ENCODE measurements at regions not wholly inside any gene's neighbourhood (a gene's known extent, or its start where the extent isn't known, plus 50 kb on each side); places are given as distances from the start of the nearest gene placed in this dataset.

GRCh38 chr4:144799486-144799885 is 153.5 kb downstream of the HHIP start:
- Mint-ChIP-seq H3K4me3 (no peak overlapping the region), H3K27me3 (peaks cover 0 to 4% (median 0%) of the 10 kb centered on the region in 3 donors), H3K9me3 (peaks cover 0 to 44% (median 18%) of the 10 kb centered on the region in 7 donors), H3K27ac (peak overlapping the region in 1 of 6 donors; percentile 44), H3K4me1 (no peaks in the 10 kb centered on the region), H3K36me3 (no peaks in the 10 kb centered on the region)
- no peak for DNase-seq
- no peak for ATAC-seq (ENCODE audit: low read depth in 2 of 2)

- DNase-seq (no peak), ATAC-seq (ENCODE audit: low read depth in 2 of 2) (no peak)
- Mint-ChIP-seq H3K9me3 (peaks cover 0 to 47% (median 18%) of the 10 kb centered on the region in 7 donors), H3K27me3 (no peaks in the 10 kb centered on the region), H3K4me1 (no peaks in the 10 kb centered on the region), H3K27ac (no peak overlapping the region), H3K36me3 (peaks cover 0 to under 1% of the 10 kb centered on the region in 2 donors), H3K4me3 (no peak overlapping the region)
These were observed 155.8 kb downstream of the HHIP start for GRCh38 chr4:144801731-144802130.

- Mint-ChIP-seq H3K4me1 (no peaks in the 10 kb centered on the region), H3K4me3 (no peak overlapping the region), H3K9me3 (peaks cover 8 to 50% (median 24%) of the 10 kb centered on the region in 7 donors), H3K27me3 (no peaks in the 10 kb centered on the region), H3K36me3 (peaks cover 8 to 9% of the 10 kb centered on the region in 2 donors), H3K27ac (no peak overlapping the region)
- ATAC-seq (ENCODE audit: low read depth in 2 of 2) (no peak), DNase-seq (no peak)
These were observed 162.1 kb downstream of the HHIP start for GRCh38 chr4:144808034-144808433.

GRCh38 chr4:144809056-144809640 is 163.2 kb downstream of the HHIP start:
- Mint-ChIP-seq H3K27me3 (no peaks in the 10 kb centered on the region), H3K4me1 (no peaks in the 10 kb centered on the region), H3K4me3 (no peak overlapping the region), H3K9me3 (peaks cover 8 to 44% (median 24%) of the 10 kb centered on the region in 7 donors), H3K36me3 (peaks cover 8 to 9% of the 10 kb centered on the region in 2 donors), H3K27ac (no peak overlapping the region)
- DNase-seq = no peak
- no peak for ATAC-seq (ENCODE audit: low read depth in 2 of 2)

GRCh38 chr4:144816668-144817067 is 170.7 kb downstream of the HHIP start:
- no peak for ATAC-seq (ENCODE audit: low read depth in 2 of 2)
- H3K4me3 Mint-ChIP-seq = no peak overlapping the region

GRCh38 chr4:144817081-144817480 is 171.1 kb downstream of the HHIP start:
- Mint-ChIP-seq H3K36me3 (no peaks in the 10 kb centered on the region), H3K4me3 (no peak overlapping the region), H3K9me3 (peaks cover 0 to 10% (median 5%) of the 10 kb centered on the region in 7 donors), H3K4me1 (no peaks in the 10 kb centered on the region), H3K27me3 (no peaks in the 10 kb centered on the region), H3K27ac (no peak overlapping the region)
- DNase-seq (no peak), ATAC-seq (ENCODE audit: low read depth in 2 of 2) (no peak)

More at GRCh38 chr4:144816668-144817067, 170.7 kb downstream of the HHIP start:
- H3K9me3 Mint-ChIP-seq = peaks cover 0 to 11% (median 5%) of the 10 kb centered on the region in 7 donors
- H3K27ac Mint-ChIP-seq = no peak overlapping the region
- no peak for DNase-seq
- H3K36me3 Mint-ChIP-seq = no peaks in the 10 kb centered on the region
- H3K4me1 Mint-ChIP-seq = no peaks in the 10 kb centered on the region
- H3K27me3 Mint-ChIP-seq = no peaks in the 10 kb centered on the region

- Mint-ChIP-seq H3K9me3 (peaks cover 0 to 9% (median 3%) of the 10 kb centered on the region in 7 donors), H3K4me1 (no peaks in the 10 kb centered on the region), H3K4me3 (no peak overlapping the region), H3K27ac (no peak overlapping the region), H3K27me3 (no peaks in the 10 kb centered on the region), H3K36me3 (no peaks in the 10 kb centered on the region)
- DNase-seq = no peak
- ATAC-seq (ENCODE audit: low read depth in 2 of 2) = no peak
These were observed 172.2 kb downstream of the HHIP start for GRCh38 chr4:144818136-144818535.

GRCh38 chr4:144819591-144819990 is 173.6 kb downstream of the HHIP start:
- H3K4me1 Mint-ChIP-seq = no peaks in the 10 kb centered on the region
- H3K27ac Mint-ChIP-seq = no peak overlapping the region
- H3K9me3 Mint-ChIP-seq = peaks cover 0 to 12% (median 2%) of the 10 kb centered on the region in 7 donors
- H3K36me3 Mint-ChIP-seq = no peaks in the 10 kb centered on the region
- DNase-seq (no peak), ATAC-seq (ENCODE audit: low read depth in 2 of 2) (no peak)
- no peak overlapping the region for H3K4me3 Mint-ChIP-seq
- H3K27me3 Mint-ChIP-seq = no peaks in the 10 kb centered on the region

- peaks cover 0 to 12% (median 3%) of the 10 kb centered on the region in 7 donors for H3K9me3 Mint-ChIP-seq
- H3K4me1 Mint-ChIP-seq = no peaks in the 10 kb centered on the region
- no peak overlapping the region for H3K27ac Mint-ChIP-seq
- H3K4me3 Mint-ChIP-seq = no peak overlapping the region
- H3K27me3 Mint-ChIP-seq = no peaks in the 10 kb centered on the region
- no peaks in the 10 kb centered on the region for H3K36me3 Mint-ChIP-seq
- DNase-seq (no peak), ATAC-seq (ENCODE audit: low read depth in 2 of 2) (no peak)
These were observed 174.2 kb downstream of the HHIP start for GRCh38 chr4:144820011-144820727.

GRCh38 chr4:144820728-144821085 is 174.8 kb downstream of the HHIP start:
- ATAC-seq (ENCODE audit: low read depth in 2 of 2) (no peak), DNase-seq (no peak)
- H3K4me1 Mint-ChIP-seq = no peaks in the 10 kb centered on the region
- no peak overlapping the region for H3K4me3 Mint-ChIP-seq
- no peaks in the 10 kb centered on the region for H3K27me3 Mint-ChIP-seq
- H3K9me3 Mint-ChIP-seq = peaks cover 0 to 12% (median 2%) of the 10 kb centered on the region in 7 donors
- H3K36me3 Mint-ChIP-seq = no peaks in the 10 kb centered on the region
- no peak overlapping the region for H3K27ac Mint-ChIP-seq

- Mint-ChIP-seq H3K27ac (no peak overlapping the region), H3K36me3 (no peaks in the 10 kb centered on the region), H3K4me1 (no peaks in the 10 kb centered on the region), H3K9me3 (peaks cover 0 to 4% (median 0%) of the 10 kb centered on the region in 7 donors), H3K27me3 (no peaks in the 10 kb centered on the region), H3K4me3 (no peak overlapping the region)
- ATAC-seq (ENCODE audit: low read depth in 2 of 2) = no peak
- DNase-seq = no peak
These were observed 186.0 kb downstream of the HHIP start for GRCh38 chr4:144831971-144832370.

- H3K27me3 Mint-ChIP-seq = no peaks in the 10 kb centered on the region
- H3K27ac Mint-ChIP-seq = no peak overlapping the region
- H3K4me3 Mint-ChIP-seq = no peak overlapping the region
- DNase-seq (no peak), ATAC-seq (ENCODE audit: low read depth in 2 of 2) (no peak)
- H3K36me3 Mint-ChIP-seq = no peaks in the 10 kb centered on the region
- no peaks in the 10 kb centered on the region for H3K4me1 Mint-ChIP-seq
- peaks cover 6 to 19% (median 15%) of the 10 kb centered on the region in 7 donors for H3K9me3 Mint-ChIP-seq
These were observed 199.5 kb downstream of the HHIP start for GRCh38 chr4:144845411-144845810.

GRCh38 chr4:144851948-144852347 is 206.0 kb downstream of the HHIP start:
- H3K27ac Mint-ChIP-seq = no peak overlapping the region
- no peaks in the 10 kb centered on the region for H3K36me3 Mint-ChIP-seq
- H3K27me3 Mint-ChIP-seq = no peaks in the 10 kb centered on the region
- ATAC-seq (ENCODE audit: low read depth in 2 of 2) = no peak
- no peak overlapping the region for H3K4me3 Mint-ChIP-seq
- peaks cover 0 to 5% (median 2%) of the 10 kb centered on the region in 7 donors for H3K9me3 Mint-ChIP-seq
- DNase-seq = no peak
- H3K4me1 Mint-ChIP-seq = no peaks in the 10 kb centered on the region

- Mint-ChIP-seq H3K9me3 (peaks cover 2 to 31% (median 15%) of the 10 kb centered on the region in 7 donors), H3K27me3 (no peaks in the 10 kb centered on the region), H3K4me3 (no peak overlapping the region), H3K36me3 (peaks cover 0 to 1% of the 10 kb centered on the region in 2 donors), H3K4me1 (no peaks in the 10 kb centered on the region), H3K27ac (peak overlapping the region in 1 of 6 donors; percentile 31)
- ATAC-seq (ENCODE audit: low read depth in 2 of 2) = no peak
- no peak for DNase-seq
These were observed 215.5 kb downstream of the HHIP start for GRCh38 chr4:144861471-144861870.
